ENCODE measurements at regions not wholly inside any gene's neighbourhood (a gene's known extent, or its start where the extent isn't known, plus 50 kb on each side); places are given as distances from the start of the nearest gene placed in this dataset.

- TF ChIP-seq MYC (IDR thresholded peaks at IDR 0.05; ENCODE audit: low read depth, low read length) (no peak), MAX (IDR thresholded peaks at IDR 0.05; ENCODE audit: low read depth, low read length) (no peak), CTCF (IDR thresholded peaks at IDR 0.05; ENCODE audit: low read depth, low read length) (no peak), POLR2A (IDR thresholded peaks at IDR 0.05; ENCODE audit: extremely low read depth, insufficient read length) (no peak)
- DNase-seq (ENCODE audit: low read depth) = no peak
- no peak overlapping the region for H3K4me3 ChIP-seq (ENCODE audit: low read depth, low read length)
Measured at GRCh38 chr5:29387384-29387783, 1806.1 kb upstream of the CDH6 start.

GRCh38 chr5:29382780-29383179, 1810.7 kb upstream of the CDH6 start:
- TF ChIP-seq MAX (IDR thresholded peaks at IDR 0.05; ENCODE audit: low read depth, low read length) = no peak
- no peak for TF ChIP-seq MYC (IDR thresholded peaks at IDR 0.05; ENCODE audit: low read depth, low read length)
- TF ChIP-seq POLR2A (IDR thresholded peaks at IDR 0.05; ENCODE audit: extremely low read depth, insufficient read length) = no peak
- no peak for TF ChIP-seq CTCF (IDR thresholded peaks at IDR 0.05; ENCODE audit: low read depth, low read length)
- H3K4me3 ChIP-seq (ENCODE audit: low read depth, low read length) = no peak overlapping the region
- peak; percentile 4 for DNase-seq (ENCODE audit: low read depth)

- no peak overlapping the region for H3K4me3 ChIP-seq (ENCODE audit: low read depth, low read length)
- TF ChIP-seq MAX (IDR thresholded peaks at IDR 0.05; ENCODE audit: low read depth, low read length) (no peak), POLR2A (IDR thresholded peaks at IDR 0.05; ENCODE audit: extremely low read depth, insufficient read length) (no peak), CTCF (IDR thresholded peaks at IDR 0.05; ENCODE audit: low read depth, low read length) (no peak), MYC (IDR thresholded peaks at IDR 0.05; ENCODE audit: low read depth, low read length) (no peak)
- no peak for DNase-seq (ENCODE audit: low read depth)
Measured at GRCh38 chr5:29380029-29380428, 1813.5 kb upstream of the CDH6 start.

GRCh38 chr5:29379619-29380018, 1813.9 kb upstream of the CDH6 start:
- TF ChIP-seq POLR2A (IDR thresholded peaks at IDR 0.05; ENCODE audit: extremely low read depth, insufficient read length) (no peak), MAX (IDR thresholded peaks at IDR 0.05; ENCODE audit: low read depth, low read length) (no peak), MYC (IDR thresholded peaks at IDR 0.05; ENCODE audit: low read depth, low read length) (no peak), CTCF (IDR thresholded peaks at IDR 0.05; ENCODE audit: low read depth, low read length) (no peak)
- DNase-seq (ENCODE audit: low read depth) = no peak
- H3K4me3 ChIP-seq (ENCODE audit: low read depth, low read length) = no peak overlapping the region

- no peak overlapping the region for H3K4me3 ChIP-seq (ENCODE audit: low read depth, low read length)
- TF ChIP-seq MAX (IDR thresholded peaks at IDR 0.05; ENCODE audit: low read depth, low read length) (no peak), CTCF (IDR thresholded peaks at IDR 0.05; ENCODE audit: low read depth, low read length) (no peak), POLR2A (IDR thresholded peaks at IDR 0.05; ENCODE audit: extremely low read depth, insufficient read length) (no peak), MYC (IDR thresholded peaks at IDR 0.05; ENCODE audit: low read depth, low read length) (no peak)
- DNase-seq (ENCODE audit: low read depth) = no peak
Measured at GRCh38 chr5:29378104-29378503, 1815.4 kb upstream of the CDH6 start.

GRCh38 chr5:29370248-29370647, 1823.2 kb upstream of the CDH6 start:
- H3K4me3 ChIP-seq (ENCODE audit: low read depth, low read length) = no peak overlapping the region
- TF ChIP-seq POLR2A (IDR thresholded peaks at IDR 0.05; ENCODE audit: extremely low read depth, insufficient read length) = no peak
- TF ChIP-seq MAX (IDR thresholded peaks at IDR 0.05; ENCODE audit: low read depth, low read length) = no peak
- no peak for TF ChIP-seq MYC (IDR thresholded peaks at IDR 0.05; ENCODE audit: low read depth, low read length)
- no peak for TF ChIP-seq CTCF (IDR thresholded peaks at IDR 0.05; ENCODE audit: low read depth, low read length)

More at GRCh38 chr5:29370248-29370647, 1823.2 kb upstream of the CDH6 start:
- DNase-seq (ENCODE audit: low read depth) = no peak
